IPS DF 6.9 (cell line): ENCODE measurements at regions not wholly inside any gene's neighbourhood (a gene's known extent, or its start where the extent isn't known, plus 50 kb on each side); places are given as distances from the start of the nearest gene placed in this dataset.

Source experiments
- DNase-seq: peaks from one replicate; pipeline ENCODE4 v3.0.0-alpha.2; 2013; ENCODE audit warnings: low read depth, low spot score
- H3K27ac ChIP-seq: one replicate; pipeline ENCODE4 v1.5.1; 2013; ENCODE audit warnings: low read length, control low read depth
- H3K27me3 ChIP-seq: 2 replicates; pipeline ENCODE4 v1.6.1; 2013; ENCODE audit warnings: mild to moderate bottlenecking, low read length; ENCODE audit not compliant: control insufficient read depth, insufficient read depth
- H3K36me3 ChIP-seq: 2 replicates; pipeline ENCODE4 v1.6.1; 2013; ENCODE audit warnings: low read length; ENCODE audit not compliant: control insufficient read depth, insufficient read depth
- H3K4me1 ChIP-seq: 2 replicates; pipeline ENCODE4 v1.6.1; 2013; ENCODE audit warnings: low read length; ENCODE audit not compliant: control insufficient read depth, insufficient read depth
- H3K4me3 ChIP-seq: 2 replicates; pipeline ENCODE4 v1.5.1; 2013; ENCODE audit warnings: mild to moderate bottlenecking, low read length
- H3K9me3 ChIP-seq: 2 replicates; pipeline ENCODE4 v1.6.1; 2013; ENCODE audit warnings: low read length, inconsistent platforms; ENCODE audit not compliant: control insufficient read depth, insufficient read depth
- WGBS: extraction: QIAGEN DNeasy Blood & Tissue Kit; methylation state at CpG from one replicate; pipeline ENCODE4 v1.1.7; 2013; ENCODE audit warnings: mixed read lengths, missing lambda C conversion rate; ENCODE audit not compliant: insufficient read length, insufficient coverage; 5-methylcytosine and 5-hydroxymethylcytosine counted together

DNA sequence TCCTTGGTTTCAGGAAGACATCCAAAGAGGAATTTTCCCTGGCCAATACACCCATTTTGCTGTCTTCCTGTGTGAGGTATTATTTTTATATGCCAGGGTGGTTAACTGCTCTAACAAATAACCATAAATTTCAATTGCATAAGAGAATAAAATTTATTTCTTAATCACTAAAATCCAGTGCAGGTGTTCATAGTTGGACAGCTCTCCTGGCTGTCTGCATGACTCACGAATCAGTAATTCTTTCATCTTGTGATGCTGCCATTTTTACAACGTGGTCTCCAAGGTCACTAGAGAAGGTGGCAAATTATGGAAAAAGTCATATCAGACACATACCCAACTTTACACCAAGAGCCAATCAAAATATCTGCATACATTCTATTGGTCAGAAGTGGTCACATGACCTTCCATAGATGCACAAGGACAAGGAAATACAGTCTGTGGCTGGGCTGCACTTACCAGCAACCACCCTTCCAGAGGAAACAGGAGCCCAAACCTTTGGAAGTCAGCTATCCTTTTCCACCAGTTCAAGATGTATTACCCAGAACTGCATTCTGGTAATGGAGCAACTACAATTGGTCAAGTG is 193.5 kb upstream of the PLEKHG7 start:
- no peak overlapping the region for H3K4me3 ChIP-seq
- no peaks in the 10 kb centered on the region for H3K36me3 ChIP-seq
- no peaks in the 10 kb centered on the region for H3K9me3 ChIP-seq
- H3K27me3 ChIP-seq = no peaks in the 10 kb centered on the region
- no peak overlapping the region for H3K27ac ChIP-seq
- no peak for DNase-seq
- no peaks in the 10 kb centered on the region for H3K4me1 ChIP-seq
- no CpG with 5 or more reads among the region's 2 CpGs for WGBS

- H3K27ac ChIP-seq = no peak overlapping the region
- H3K9me3 ChIP-seq = no peaks in the 10 kb centered on the region
- DNase-seq = no peak
- no peaks in the 10 kb centered on the region for H3K27me3 ChIP-seq
- WGBS = no CpG with 5 or more reads among the region's 3 CpGs
- H3K4me1 ChIP-seq = no peaks in the 10 kb centered on the region
- H3K4me3 ChIP-seq = no peak overlapping the region
- no peaks in the 10 kb centered on the region for H3K36me3 ChIP-seq
These were observed 195.9 kb upstream of the PLEKHG7 start for GRCh38 chr12:92506891-92507290.

GRCh38 chr12:92506460-92506859 is 196.3 kb upstream of the PLEKHG7 start:
- Histone ChIP-seq H3K36me3 (no peaks in the 10 kb centered on the region), H3K9me3 (no peaks in the 10 kb centered on the region), H3K27me3 (no peaks in the 10 kb centered on the region), H3K4me3 (no peak overlapping the region), H3K4me1 (no peaks in the 10 kb centered on the region), H3K27ac (no peak overlapping the region)
- no CpG with 5 or more reads among the region's 2 CpGs for WGBS
- DNase-seq = no peak

DNA sequence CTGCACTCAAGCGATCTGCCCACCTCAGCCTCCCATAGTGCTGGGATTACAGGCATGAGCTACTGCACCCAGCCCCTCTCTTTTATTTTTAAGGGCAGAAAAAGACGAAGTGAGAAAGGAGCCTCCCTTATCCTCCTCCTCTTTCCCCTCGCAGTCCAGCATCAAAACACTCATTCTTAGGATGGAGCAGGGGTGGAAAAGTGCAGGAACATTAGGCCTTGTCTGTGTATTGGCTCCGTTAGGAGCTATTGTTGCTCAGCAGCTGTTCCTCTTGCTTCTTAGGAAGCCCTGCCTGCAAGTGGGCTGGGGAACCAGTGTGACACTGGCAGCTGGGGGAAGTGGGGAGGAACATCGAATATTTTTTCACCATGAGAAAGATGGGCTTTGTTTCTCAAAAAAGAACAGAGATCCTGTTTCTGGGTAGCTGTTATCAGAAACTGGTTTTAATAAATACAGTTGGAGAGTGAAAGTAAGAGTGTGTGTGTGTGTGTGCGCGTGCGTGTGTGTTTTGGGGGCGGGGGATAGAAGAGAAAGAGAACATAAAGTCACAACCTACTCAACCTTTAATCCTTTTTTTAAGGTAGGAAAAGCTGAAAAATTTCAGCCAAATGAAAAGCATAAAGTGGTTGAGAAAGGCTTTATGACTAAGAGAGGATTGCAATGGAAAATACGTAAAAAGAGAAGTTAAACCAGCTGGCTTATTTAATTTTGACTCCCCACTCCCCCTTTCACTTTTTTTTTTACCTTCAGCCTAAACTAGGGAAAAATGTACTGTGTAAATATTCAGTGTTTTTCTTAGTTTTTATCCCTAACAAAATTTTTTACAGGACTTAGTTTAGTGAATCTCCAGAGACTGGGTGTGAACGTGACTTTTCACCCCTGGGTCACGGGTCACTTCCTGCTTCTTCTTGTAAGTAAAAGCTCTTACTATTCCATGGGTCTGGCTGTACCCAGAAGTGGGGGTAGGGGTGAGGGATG is 197.2 kb upstream of the PLEKHG7 start:
- Histone ChIP-seq H3K27me3 (no peaks in the 10 kb centered on the region), H3K9me3 (no peaks in the 10 kb centered on the region), H3K4me3 (no peak overlapping the region), H3K4me1 (no peaks in the 10 kb centered on the region), H3K27ac (no peak overlapping the region), H3K36me3 (no peaks in the 10 kb centered on the region)
- WGBS = no CpG with 5 or more reads among the region's 12 CpGs
- no peak for DNase-seq

GRCh38 chr12:92504594-92504981 is 198.2 kb upstream of the PLEKHG7 start:
- H3K4me3 ChIP-seq = no peak overlapping the region
- H3K27me3 ChIP-seq = no peaks in the 10 kb centered on the region
- no peaks in the 10 kb centered on the region for H3K36me3 ChIP-seq
- no peaks in the 10 kb centered on the region for H3K9me3 ChIP-seq
- no CpG with 5 or more reads among the region's 5 CpGs for WGBS
- H3K4me1 ChIP-seq = no peaks in the 10 kb centered on the region
- DNase-seq = no peak
- H3K27ac ChIP-seq = no peak overlapping the region

DNA sequence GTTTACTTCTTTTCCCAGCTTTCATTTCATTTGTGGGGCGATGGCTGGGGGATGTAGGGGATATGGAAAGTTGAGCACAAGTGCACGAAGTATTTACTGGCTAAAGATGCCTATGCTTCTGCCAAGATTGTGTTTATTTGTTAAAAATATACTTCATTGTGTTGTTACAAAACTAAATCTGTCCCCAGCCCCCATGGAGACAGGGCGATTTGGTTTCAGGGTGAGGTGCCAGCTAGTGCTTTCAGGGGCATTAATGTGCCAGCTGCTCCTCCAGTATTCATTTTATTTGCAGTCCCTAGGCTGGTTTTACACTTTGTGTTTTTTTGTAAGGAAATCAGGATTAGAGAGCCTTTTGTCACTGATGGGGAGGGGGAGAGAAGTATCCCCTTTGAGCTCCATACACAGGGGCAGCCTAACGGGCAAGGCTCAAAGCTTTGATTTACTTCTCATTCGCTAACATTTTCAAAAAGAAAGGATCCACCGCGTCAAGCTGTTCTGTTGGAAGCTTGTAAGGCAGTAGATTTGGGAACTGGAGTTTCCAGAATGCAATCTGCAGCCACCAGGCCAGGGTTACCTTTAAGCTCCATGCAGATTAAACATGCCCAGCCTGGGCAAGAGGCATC is 198.7 kb upstream of the PLEKHG7 start:
- no peak for DNase-seq
- no peaks in the 10 kb centered on the region for H3K36me3 ChIP-seq
- no peaks in the 10 kb centered on the region for H3K9me3 ChIP-seq
- no peaks in the 10 kb centered on the region for H3K4me1 ChIP-seq
- no peak overlapping the region for H3K4me3 ChIP-seq
- no peaks in the 10 kb centered on the region for H3K27me3 ChIP-seq
- no peak overlapping the region for H3K27ac ChIP-seq
- WGBS = no CpG with 5 or more reads among the region's 7 CpGs

- H3K9me3 ChIP-seq = no peaks in the 10 kb centered on the region
- no peak for DNase-seq
- H3K4me3 ChIP-seq = no peak overlapping the region
- no CpG with 5 or more reads among the region's 12 CpGs for WGBS
- no peaks in the 10 kb centered on the region for H3K4me1 ChIP-seq
- no peaks in the 10 kb centered on the region for H3K36me3 ChIP-seq
- no peaks in the 10 kb centered on the region for H3K27me3 ChIP-seq
- no peak overlapping the region for H3K27ac ChIP-seq
These were observed 199.5 kb upstream of the PLEKHG7 start for GRCh38 chr12:92503029-92503931.

GRCh38 chr12:92502417-92503028 is 200.3 kb upstream of the PLEKHG7 start:
- Histone ChIP-seq H3K27me3 (no peaks in the 10 kb centered on the region), H3K27ac (no peak overlapping the region), H3K9me3 (no peaks in the 10 kb centered on the region), H3K4me1 (no peaks in the 10 kb centered on the region), H3K4me3 (no peak overlapping the region), H3K36me3 (no peaks in the 10 kb centered on the region)
- no CpG with 5 or more reads among the region's 3 CpGs for WGBS
- no peak for DNase-seq

DNA sequence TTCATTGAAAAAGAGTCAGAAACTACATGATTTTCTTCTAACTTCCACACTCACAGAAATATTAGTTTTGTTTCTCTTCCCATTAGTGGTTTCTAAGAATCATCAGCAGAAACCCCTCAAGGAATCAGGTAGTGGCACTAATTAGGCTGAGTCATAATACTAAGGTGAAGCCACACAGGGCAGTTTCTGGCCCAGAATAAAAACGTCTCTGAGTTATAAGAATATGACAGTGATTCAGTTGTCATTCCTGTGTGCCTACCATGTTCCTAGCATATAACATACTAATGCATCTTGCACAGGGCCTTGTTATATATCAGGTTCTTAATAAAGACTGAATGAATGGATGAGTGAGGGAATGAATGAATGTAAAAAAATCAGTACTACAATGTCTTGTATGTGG is 206.0 kb upstream of the PLEKHG7 start:
- WGBS = no CpG with 5 or more reads among the region's 1 CpG
- Histone ChIP-seq H3K4me1 (no peaks in the 10 kb centered on the region), H3K27me3 (no peaks in the 10 kb centered on the region), H3K9me3 (no peaks in the 10 kb centered on the region), H3K36me3 (no peaks in the 10 kb centered on the region), H3K27ac (no peak overlapping the region), H3K4me3 (no peak overlapping the region)
- DNase-seq = no peak

GRCh38 chr12:92495108-92495507 is 207.7 kb upstream of the PLEKHG7 start:
- Histone ChIP-seq H3K27me3 (no peaks in the 10 kb centered on the region), H3K36me3 (no peaks in the 10 kb centered on the region), H3K4me3 (no peak overlapping the region), H3K27ac (no peak overlapping the region), H3K4me1 (no peaks in the 10 kb centered on the region), H3K9me3 (no peaks in the 10 kb centered on the region)
- no peak for DNase-seq
